B cell (primary cell): ENCODE measurements at regions not wholly inside any gene's neighbourhood (a gene's known extent, or its start where the extent isn't known, plus 50 kb on each side); places are given as distances from the start of the nearest gene placed in this dataset.

Source experiments
- ATAC-seq: fragments of 200-7000 bp; cut with Tn5 transposase; one replicate; pipeline ENCODE4 v1.10.0; 2021; ENCODE audit warnings: low read depth, mild to moderate bottlenecking, moderate number of reproducible peaks, moderate library complexity
- CTCF ChIA-PET: fragments of 350-600 bp; sonication (Branson Sonifier 250); formaldehyde crosslinking; loops from one replicate; lab custom pipeline; 2021; ENCODE audit warnings: antibody characterized with exemption, inconsistent platforms; lab: Charles Lee
- POLR2A ChIA-PET: fragments of 350-600 bp; sonication (Branson Sonifier 250); formaldehyde crosslinking; loops from one replicate; lab custom pipeline; 2021; ENCODE audit warnings: antibody characterized with exemption; lab: Charles Lee
- DNase-seq: peaks from one replicate; pipeline ENCODE4 v3.0.0; 2013
- H2AFZ ChIP-seq: 2 replicates; pipeline ENCODE4 v1.6.1; 2012; ENCODE audit warnings: mild to moderate bottlenecking, low read depth, low read length; ENCODE audit not compliant: insufficient read depth, poor library complexity, severe bottlenecking
- H3K27ac ChIP-seq, 2 donors: 1 replicate in 1 of 2; 2 replicates in 1 of 2; pipeline ENCODE4 v1.5.1; 2012 to 2013; ENCODE audit warnings: low read length in 2 of 2, mild to moderate bottlenecking in 2 of 2, moderate library complexity in 1 of 2
- H3K27me3 ChIP-seq, 4 experiments: fragments of 200-600 bp in 1 of 4; sonication (generic) in 1 of 4; replicated peaks in 1 of 4; 1 replicate in 2 of 4; 2 replicates in 2 of 4; pipeline versions ENCODE4 v1.6.1 to v1.7.0; 2013 to 2016; ENCODE audit warnings: low read length in 3 of 4, mild to moderate bottlenecking in 2 of 4, mixed read lengths in 1 of 4, moderate library complexity in 1 of 4; ENCODE audit not compliant: insufficient read depth in 4 of 4, control insufficient read depth in 3 of 4; ENCODE audit errors: control extremely low read depth in 1 of 4
- H3K36me3 ChIP-seq, 2 experiments: replicated peaks in 1 of 2; 1 replicate in 1 of 2; 2 replicates in 1 of 2; pipeline versions ENCODE4 v1.6.1 to v1.7.1; 2013; ENCODE audit warnings: low read length in 1 of 2; ENCODE audit not compliant: insufficient read depth in 2 of 2, control insufficient read depth in 1 of 2; ENCODE audit errors: control extremely low read depth in 1 of 2, extremely low read depth in 1 of 2
- H3K4me1 ChIP-seq, 2 donors: fragments of 200-600 bp in 1 of 2; sonication (generic) in 1 of 2; 1 replicate in 1 of 2; 2 replicates in 1 of 2; pipeline versions ENCODE4 v1.5.1 to v1.6.1; 2013 to 2017; ENCODE audit warnings: low read length in 2 of 2; ENCODE audit not compliant: control insufficient read depth in 2 of 2, insufficient read depth in 2 of 2
- H3K4me2 ChIP-seq: replicated peaks from 2 replicates; pipeline ENCODE3; 2012; ENCODE audit warnings: mild to moderate bottlenecking, low read depth, low read length; ENCODE audit not compliant: poor library complexity, severe bottlenecking
- H3K4me3 ChIP-seq, 5 experiments: fragments of 200-600 bp in 1 of 5; sonication (generic) in 1 of 5; 1 replicate in 3 of 5; 2 replicates in 2 of 5; pipeline versions ENCODE4 v1.5.1 to v1.7.0; 2011 to 2016; ENCODE audit warnings: low read length in 4 of 5, mild to moderate bottlenecking in 4 of 5, low read depth in 2 of 5, control low read depth in 1 of 5, moderate library complexity in 1 of 5; ENCODE audit not compliant: insufficient read depth in 1 of 5; ENCODE audit errors: control extremely low read depth in 1 of 5, extremely low read depth in 1 of 5
- H3K79me2 ChIP-seq: fragments of 200-600 bp; sonication (generic); one replicate; pipeline ENCODE4 v1.6.0; 2016; ENCODE audit warnings: low read length; ENCODE audit not compliant: control insufficient read depth, insufficient read depth
- H3K9ac ChIP-seq: fragments of 200-600 bp; sonication (generic); 2 replicates; pipeline ENCODE4 v1.6.1; 2017; ENCODE audit warnings: mild to moderate bottlenecking, low read length, moderate library complexity
- H3K9me3 ChIP-seq, 3 donors: one replicate each; pipeline versions ENCODE4 v1.6.1 to v1.7.1; 2013; ENCODE audit warnings: low read length in 2 of 3; ENCODE audit not compliant: control insufficient read depth in 2 of 3, insufficient read depth in 1 of 3; ENCODE audit errors: control extremely low read depth in 1 of 3
- H4K20me1 ChIP-seq: 2 replicates; pipeline ENCODE4 v1.6.0; 2012; ENCODE audit warnings: mild to moderate bottlenecking, low read length; ENCODE audit not compliant: insufficient read depth, control insufficient read depth, poor library complexity, severe bottlenecking
- H3K27ac Mint-ChIP-seq: one replicate; pipeline ENCODE4 v1.8.0; 2021; ENCODE audit warnings: mixed read lengths
- H3K27me3 Mint-ChIP-seq: one replicate; pipeline ENCODE4 v1.8.0; 2021; ENCODE audit warnings: mixed read lengths
- H3K4me1 Mint-ChIP-seq: one replicate; pipeline ENCODE4 v1.8.0; 2021; ENCODE audit warnings: mixed read lengths
- H3K4me3 Mint-ChIP-seq: one replicate; pipeline ENCODE4 v1.8.0; 2021; ENCODE audit warnings: mixed read lengths
- H3K9me3 Mint-ChIP-seq: one replicate; pipeline ENCODE4 v1.8.0; 2022; ENCODE audit warnings: mixed read lengths; ENCODE audit not compliant: insufficient read depth
- CTCF ChIP-seq: fragments of 200-600 bp; IDR thresholded peaks from one replicate; pipeline ENCODE4 v1.8.0; 2022; ENCODE audit warnings: antibody characterized with exemption, mild to moderate bottlenecking
- EZH2 ChIP-seq: IDR thresholded peaks from 2 replicates; pipeline ENCODE4 v1.6.1; 2012; ENCODE audit warnings: borderline replicate concordance, low read depth, mild to moderate bottlenecking, moderate library complexity, low read length; ENCODE audit not compliant: insufficient read depth, poor library complexity, severe bottlenecking
- WGBS: methylation state at CpG from one replicate; pipeline ENCODE4 v1.1.5; 2013; ENCODE audit warnings: missing lambda C conversion rate; ENCODE audit not compliant: insufficient coverage; 5-methylcytosine and 5-hydroxymethylcytosine counted together
- intact Hi-C: fragments of 100-400 bp; cut with micrococcal nuclease; formaldehyde crosslinking; loops from one replicate; pipeline ENCODE4 v1.10.0; 2022

- no peak for ATAC-seq
- no peak overlapping the region for H3K4me3 Mint-ChIP-seq
- no peaks in the 10 kb centered on the region for H3K9me3 ChIP-seq
- no peak overlapping the region for H3K27ac ChIP-seq
- no peaks in the 10 kb centered on the region for H3K79me2 ChIP-seq
- no peaks in the 10 kb centered on the region for H3K9me3 Mint-ChIP-seq
- CTCF ChIA-PET = no interaction called here
- no peak overlapping the region for H3K4me3 ChIP-seq
- intact Hi-C loops = no loop called here
- no peaks in the 10 kb centered on the region for H4K20me1 ChIP-seq
- no peaks in the 10 kb centered on the region for H3K27me3 ChIP-seq
- no peak overlapping the region for H2AFZ ChIP-seq
- H3K4me1 ChIP-seq = no peaks in the 10 kb centered on the region
- H3K36me3 ChIP-seq = no peaks in the 10 kb centered on the region
- no peak overlapping the region for H3K4me2 ChIP-seq
- H3K9ac ChIP-seq = no peak overlapping the region
- no peak for DNase-seq
- no peak for TF ChIP-seq EZH2
- no peak for TF ChIP-seq CTCF
- H3K27me3 Mint-ChIP-seq = no peaks in the 10 kb centered on the region
- POLR2A ChIA-PET = no interaction called here
- H3K27ac Mint-ChIP-seq = no peak overlapping the region
- no peaks in the 10 kb centered on the region for H3K4me1 Mint-ChIP-seq
- WGBS = no CpG with 5 or more reads among the region's 7 CpGs
These were observed 704.2 kb downstream of the OTOL1 start for GRCh38 chr3:162200836-162201235.

- ATAC-seq = no peak
- WGBS = no CpG with 5 or more reads among the region's 1 CpG
These were observed 710.0 kb downstream of the OTOL1 start for GRCh38 chr3:162206648-162207047.

More at GRCh38 chr3:162206648-162207047, 710.0 kb downstream of the OTOL1 start:
- Histone ChIP-seq H3K9me3 (no peaks in the 10 kb centered on the region), H3K27me3 (no peaks in the 10 kb centered on the region), H3K27ac (no peak overlapping the region), H3K36me3 (no peaks in the 10 kb centered on the region), H3K4me2 (no peak overlapping the region), H3K9ac (no peak overlapping the region), H3K4me1 (no peaks in the 10 kb centered on the region), H3K79me2 (no peaks in the 10 kb centered on the region), H4K20me1 (no peaks in the 10 kb centered on the region), H3K4me3 (no peak overlapping the region), H2AFZ (no peak overlapping the region)
- TF ChIP-seq CTCF (no peak), EZH2 (no peak)
- no peak overlapping the region for H3K4me3 Mint-ChIP-seq
- no peaks in the 10 kb centered on the region for H3K9me3 Mint-ChIP-seq
- no peaks in the 10 kb centered on the region for H3K27me3 Mint-ChIP-seq
- POLR2A ChIA-PET = no interaction called here
- CTCF ChIA-PET = no interaction called here
- DNase-seq = no peak
- no peak overlapping the region for H3K27ac Mint-ChIP-seq
- no peaks in the 10 kb centered on the region for H3K4me1 Mint-ChIP-seq
- intact Hi-C loops = no loop called here
